Thoracic aorta (tissue), 2 donors: ENCODE measurements at regions not wholly inside any gene's neighbourhood (a gene's known extent, or its start where the extent isn't known, plus 50 kb on each side); places are given as distances from the start of the nearest gene placed in this dataset.
"Not testable (repeated sequence)": the region's sequence is repeated elsewhere in the genome, so short reads cannot be mapped to it uniquely, and the experiment has no call there.

Experiments
- ATAC-seq: fragments of 150-250 bp; one replicate; pipeline ENCODE4 v1.8.0; 2017; ENCODE audit warnings: low read depth; ENCODE audit not compliant: insufficient number of reproducible peaks, low FRiP score
- DNase-seq: peaks from one replicate; pipeline ENCODE4 v3.0.0-alpha.2; 2020; ENCODE audit warnings: low spot score
- H3K27ac ChIP-seq, 2 donors: fragments of 200-600 bp; sonication (generic); 1 replicate in 1 of 2; 2 replicates in 1 of 2; pipeline ENCODE4 v1.5.1; 2016; ENCODE audit warnings: mild to moderate bottlenecking in 2 of 2, moderate library complexity in 2 of 2
- H3K27me3 ChIP-seq: fragments of 200-600 bp; sonication (generic); replicated peaks from 2 replicates; pipeline ENCODE4 v1.6.0; 2016; ENCODE audit warnings: mild to moderate bottlenecking; ENCODE audit not compliant: insufficient read depth
- H3K36me3 ChIP-seq: fragments of 200-600 bp; sonication (generic); one replicate; pipeline ENCODE4 v1.5.1; 2016
- H3K4me1 ChIP-seq, 2 donors: fragments of 200-600 bp; sonication (generic); 1 replicate in 1 of 2; 2 replicates in 1 of 2; pipeline versions ENCODE4 v1.5.1 to v1.6.0; 2016; ENCODE audit warnings: low read depth in 2 of 2, mild to moderate bottlenecking in 1 of 2; ENCODE audit not compliant: control insufficient read depth in 1 of 2
- H3K4me3 ChIP-seq: fragments of 200-600 bp; sonication (generic); 2 replicates; pipeline ENCODE4 v1.5.1; 2016; ENCODE audit warnings: mild to moderate bottlenecking
- H3K9me3 ChIP-seq: fragments of 200-600 bp; sonication (generic); 2 replicates; pipeline ENCODE4 v1.5.1; 2016
- TF ChIP-seq, protein P1 (sequence below): fragments of 200-600 bp; sonication (generic); IDR thresholded peaks from one replicate; pipeline ENCODE4 v1.5.1; 2019; ENCODE audit warnings: antibody characterized with exemption

DNA sequence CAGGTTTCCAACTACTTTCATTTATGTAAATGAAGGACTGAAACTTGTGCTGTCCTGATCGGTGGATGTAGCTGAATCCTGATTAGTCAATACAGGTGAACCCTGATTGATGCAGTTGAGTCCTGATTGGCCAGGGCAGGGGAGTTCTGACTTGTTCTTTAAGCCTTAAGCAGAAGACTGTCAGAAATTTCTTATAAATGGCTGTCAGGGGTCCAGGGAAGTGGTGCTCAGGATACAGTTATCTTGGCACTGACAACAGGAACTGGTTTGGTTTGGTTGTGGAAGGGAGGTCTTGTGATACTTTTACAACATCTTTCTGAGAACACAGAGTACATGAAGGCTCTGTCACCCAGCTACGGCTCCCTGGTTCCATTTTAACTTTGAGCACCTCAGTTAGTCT lies 132.1 kb downstream of the KCNJ12 start:
- no peaks in the 10 kb centered on the region for H3K27me3 ChIP-seq
- TF ChIP-seq, protein P1, sequence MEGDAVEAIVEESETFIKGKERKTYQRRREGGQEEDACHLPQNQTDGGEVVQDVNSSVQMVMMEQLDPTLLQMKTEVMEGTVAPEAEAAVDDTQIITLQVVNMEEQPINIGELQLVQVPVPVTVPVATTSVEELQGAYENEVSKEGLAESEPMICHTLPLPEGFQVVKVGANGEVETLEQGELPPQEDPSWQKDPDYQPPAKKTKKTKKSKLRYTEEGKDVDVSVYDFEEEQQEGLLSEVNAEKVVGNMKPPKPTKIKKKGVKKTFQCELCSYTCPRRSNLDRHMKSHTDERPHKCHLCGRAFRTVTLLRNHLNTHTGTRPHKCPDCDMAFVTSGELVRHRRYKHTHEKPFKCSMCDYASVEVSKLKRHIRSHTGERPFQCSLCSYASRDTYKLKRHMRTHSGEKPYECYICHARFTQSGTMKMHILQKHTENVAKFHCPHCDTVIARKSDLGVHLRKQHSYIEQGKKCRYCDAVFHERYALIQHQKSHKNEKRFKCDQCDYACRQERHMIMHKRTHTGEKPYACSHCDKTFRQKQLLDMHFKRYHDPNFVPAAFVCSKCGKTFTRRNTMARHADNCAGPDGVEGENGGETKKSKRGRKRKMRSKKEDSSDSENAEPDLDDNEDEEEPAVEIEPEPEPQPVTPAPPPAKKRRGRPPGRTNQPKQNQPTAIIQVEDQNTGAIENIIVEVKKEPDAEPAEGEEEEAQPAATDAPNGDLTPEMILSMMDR, result no peak
- DNase-seq, result no peak
- H3K36me3 ChIP-seq, result no peaks in the 10 kb centered on the region
- no peak overlapping the region for H3K27ac ChIP-seq
- no peak for ATAC-seq
- no peaks in the 10 kb centered on the region for H3K9me3 ChIP-seq
- no peak overlapping the region for H3K4me3 ChIP-seq
- peaks cover 0 to 13% of the 10 kb centered on the region in 2 donors for H3K4me1 ChIP-seq

DNA sequence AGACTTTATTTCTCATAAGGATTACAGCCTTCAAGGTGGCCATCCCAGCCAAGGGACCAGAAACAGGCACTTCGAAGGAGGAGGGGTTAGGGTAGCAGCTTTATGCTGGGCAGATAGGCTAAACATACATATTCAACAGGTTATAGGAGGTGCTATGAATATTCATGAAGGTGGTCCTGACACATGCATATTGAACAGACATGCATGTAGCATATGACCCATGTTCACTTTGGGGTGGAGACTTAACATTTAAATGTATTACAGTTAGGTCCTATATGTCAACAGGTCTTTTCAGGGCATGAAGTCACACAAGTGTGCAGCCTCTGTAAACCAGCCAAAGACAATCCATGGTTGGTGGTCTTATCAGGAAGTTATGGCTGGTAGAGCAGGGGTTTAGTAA lies 133.2 kb downstream of the KCNJ12 start:
- H3K4me1 ChIP-seq, result peaks cover 0 to 13% of the 10 kb centered on the region in 2 donors
- not testable (repeated sequence) for H3K27ac ChIP-seq, H3K27me3 ChIP-seq, H3K4me3 ChIP-seq, H3K36me3 ChIP-seq, H3K9me3 ChIP-seq, ATAC-seq, DNase-seq

DNA sequence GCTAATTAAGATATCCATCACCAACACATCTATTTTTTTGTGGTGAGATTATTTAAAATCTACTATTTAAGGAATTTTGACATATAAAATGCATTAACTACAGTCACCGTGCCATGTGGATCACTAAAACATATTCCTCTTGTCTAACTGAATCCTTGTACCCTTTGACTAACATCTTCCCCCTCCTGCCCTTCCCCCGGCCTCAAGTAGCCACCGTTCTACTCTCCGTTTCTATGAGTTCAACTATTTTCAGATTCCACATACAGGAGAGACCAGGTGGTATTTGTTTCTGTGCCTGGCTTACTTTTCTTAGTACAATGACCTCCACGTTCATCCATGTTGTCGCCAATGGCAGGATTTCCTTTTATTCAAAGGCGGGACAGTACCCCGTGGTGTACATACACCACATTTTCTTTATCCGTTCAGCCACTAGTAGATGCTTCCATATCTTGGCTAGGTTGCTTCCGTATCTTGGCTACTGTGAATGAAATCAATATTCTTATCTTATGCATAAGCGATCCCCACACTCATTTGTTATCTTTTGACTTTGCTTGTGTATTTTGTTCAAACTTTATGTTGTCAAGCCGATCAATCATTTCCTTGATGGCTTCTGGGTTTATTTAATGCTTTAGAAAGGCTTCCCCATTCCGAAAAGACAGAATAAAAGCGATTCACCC lies 134.7 kb downstream of the KCNJ12 start:
- DNase-seq (no peak), ATAC-seq (no peak)
- Histone ChIP-seq H3K4me3 (peak overlapping the region; percentile 75), H3K27me3 (no peaks in the 10 kb centered on the region), H3K4me1 (peaks cover 0 to 13% of the 10 kb centered on the region in 2 donors), H3K9me3 (no peaks in the 10 kb centered on the region), H3K27ac (no peak overlapping the region), H3K36me3 (no peaks in the 10 kb centered on the region)
- TF ChIP-seq, protein P1, result no peak

DNA sequence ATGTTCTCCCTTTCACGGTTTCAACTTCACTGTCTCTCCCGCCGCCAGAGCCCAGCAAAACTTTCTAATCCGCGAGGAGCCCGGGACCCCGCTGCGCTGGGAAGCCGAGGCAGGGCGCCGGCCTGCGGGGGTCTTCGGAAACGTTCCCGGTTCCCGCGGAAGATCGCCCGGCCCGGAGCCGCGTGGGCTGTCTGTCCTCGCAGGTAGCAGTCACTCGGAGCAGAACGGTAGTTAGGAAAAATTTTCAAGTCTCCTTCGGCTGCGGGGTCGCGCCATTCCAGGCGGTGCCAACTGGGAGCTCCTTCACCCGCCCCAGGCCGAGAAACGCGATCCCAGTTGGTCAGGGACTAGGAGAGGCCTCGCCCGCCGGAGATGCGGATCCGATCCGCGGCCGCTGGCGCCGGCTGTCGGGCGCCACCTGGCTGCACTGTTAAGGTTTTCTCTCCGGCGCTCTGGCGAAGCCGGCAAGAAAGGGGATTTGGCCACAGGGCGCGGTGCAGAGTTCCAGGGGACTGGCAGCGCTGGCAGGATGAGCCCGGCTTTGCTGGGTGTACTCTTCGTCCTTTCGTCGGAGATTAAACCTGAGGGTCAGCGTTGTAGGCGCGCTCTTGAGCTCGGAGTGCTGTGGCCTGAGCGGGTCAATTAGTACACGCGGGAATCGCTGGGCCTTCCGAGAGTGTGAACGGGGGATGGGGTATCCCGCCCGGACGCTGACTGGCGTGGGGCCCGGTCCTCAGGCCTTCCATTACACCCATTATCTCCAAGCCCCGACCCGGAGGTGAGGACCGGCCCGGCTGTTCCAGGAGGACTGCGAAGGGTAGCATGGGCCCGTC lies 135.4 kb downstream of the KCNJ12 start:
- TF ChIP-seq, protein P1, result peak; percentile 76
- peak; percentile 32 for DNase-seq
- H3K9me3 ChIP-seq, result no peaks in the 10 kb centered on the region
- peaks cover 0 to 13% of the 10 kb centered on the region in 2 donors for H3K4me1 ChIP-seq
- H3K4me3 ChIP-seq, result peak overlapping the region; percentile 75
- H3K27ac ChIP-seq, result no peak overlapping the region
- ATAC-seq, result peak; percentile 69
- H3K36me3 ChIP-seq, result no peaks in the 10 kb centered on the region
- H3K27me3 ChIP-seq, result no peaks in the 10 kb centered on the region

DNA sequence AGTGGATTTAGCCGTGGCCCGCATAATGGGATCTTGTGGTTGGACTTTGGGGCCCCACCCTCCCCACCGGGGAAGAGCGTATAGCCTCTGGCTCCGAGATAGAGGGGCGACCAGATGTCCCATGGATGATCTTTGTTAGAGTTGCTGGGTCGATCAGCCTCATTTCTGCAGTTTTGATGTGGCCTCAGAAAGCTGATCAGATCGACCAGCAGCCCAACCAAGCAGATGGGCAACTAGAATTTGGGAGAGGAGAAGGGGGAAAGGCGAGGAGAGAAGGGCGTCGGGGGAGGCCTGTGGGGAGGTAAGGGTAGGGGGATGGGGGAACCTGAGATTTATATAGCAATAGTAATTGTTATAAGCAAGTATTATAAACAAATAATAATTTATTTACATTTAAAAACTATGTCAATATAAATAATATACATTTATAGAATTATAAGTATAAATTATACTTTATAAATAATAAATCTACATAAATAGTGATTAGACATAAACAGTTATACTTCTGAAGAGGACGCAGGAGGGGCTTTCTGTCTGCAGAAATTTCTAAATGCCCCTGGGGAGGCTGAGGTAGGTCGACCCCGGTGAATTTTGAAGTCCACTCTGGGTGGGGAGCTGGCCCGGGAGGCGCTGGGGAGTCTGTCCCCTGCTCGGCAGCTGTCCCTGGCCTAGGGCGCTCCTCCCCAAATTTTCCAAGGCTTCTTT lies 136.3 kb downstream of the KCNJ12 start:
- DNase-seq (no peak), ATAC-seq (no peak)
- TF ChIP-seq, protein P1, result no peak
- Histone ChIP-seq H3K27me3 (no peaks in the 10 kb centered on the region), H3K4me3 (peak overlapping the region; percentile 58), H3K4me1 (peaks cover 0 to 13% of the 10 kb centered on the region in 2 donors), H3K9me3 (no peaks in the 10 kb centered on the region), H3K27ac (no peak overlapping the region), H3K36me3 (no peaks in the 10 kb centered on the region)
